ENCODE measurements at regions not wholly inside any gene's neighbourhood (a gene's known extent, or its start where the extent isn't known, plus 50 kb on each side); places are given as distances from the start of the nearest gene placed in this dataset.

GRCh38 chr16:55992551-55992950 is 117.4 kb upstream of the CES5A start:
- no peak for TF ChIP-seq CTCF (conservative IDR thresholded peaks at IDR 0.05 in 1 of 2, IDR thresholded peaks at IDR 0.05 in 1 of 2; ENCODE audit: low read depth in 1 of 2, low read length in 2 of 2)
- no peak for TF ChIP-seq EZH2 (IDR thresholded peaks at IDR 0.05; ENCODE audit: low read length, missing control alignments)
